ENCODE measurements at regions not wholly inside any gene's neighbourhood (a gene's known extent, or its start where the extent isn't known, plus 50 kb on each side); places are given as distances from the start of the nearest gene placed in this dataset.

DNA sequence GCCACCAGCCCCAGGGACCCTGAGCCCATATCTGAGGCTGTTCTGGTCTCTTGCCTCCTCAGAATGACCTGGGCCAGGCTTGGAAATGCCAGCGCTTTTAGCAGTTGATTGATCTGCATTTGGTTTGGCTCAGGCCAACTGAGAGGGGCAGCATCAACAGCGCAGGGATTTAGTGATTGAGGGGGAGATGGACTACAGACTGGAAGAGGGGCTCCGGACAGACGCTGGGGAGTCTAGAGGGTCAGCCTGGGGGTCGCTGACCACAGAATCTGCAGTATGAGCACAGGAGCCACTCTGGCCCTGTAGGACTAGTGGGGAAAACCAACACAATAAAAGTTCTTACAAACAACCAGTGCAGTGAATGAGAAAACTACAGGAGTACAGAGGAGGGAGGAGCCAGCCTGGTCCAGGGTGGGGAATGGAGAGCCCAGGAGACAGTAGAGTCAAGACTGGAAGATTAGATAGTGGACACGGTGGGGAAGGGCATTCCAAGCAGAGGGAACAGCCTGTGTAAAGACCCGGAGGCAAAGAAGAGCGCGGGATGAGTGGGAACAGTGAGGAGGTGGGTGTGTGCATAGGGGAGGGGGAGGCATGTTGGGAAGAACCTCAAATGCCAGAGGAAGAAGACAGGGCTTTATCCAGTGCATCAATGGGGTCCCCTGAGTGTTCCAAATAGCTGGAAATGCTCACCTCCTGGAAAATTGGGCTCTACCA, 128.9 kb downstream of the MRM1 start:
- DNase-seq = no peak

DNA sequence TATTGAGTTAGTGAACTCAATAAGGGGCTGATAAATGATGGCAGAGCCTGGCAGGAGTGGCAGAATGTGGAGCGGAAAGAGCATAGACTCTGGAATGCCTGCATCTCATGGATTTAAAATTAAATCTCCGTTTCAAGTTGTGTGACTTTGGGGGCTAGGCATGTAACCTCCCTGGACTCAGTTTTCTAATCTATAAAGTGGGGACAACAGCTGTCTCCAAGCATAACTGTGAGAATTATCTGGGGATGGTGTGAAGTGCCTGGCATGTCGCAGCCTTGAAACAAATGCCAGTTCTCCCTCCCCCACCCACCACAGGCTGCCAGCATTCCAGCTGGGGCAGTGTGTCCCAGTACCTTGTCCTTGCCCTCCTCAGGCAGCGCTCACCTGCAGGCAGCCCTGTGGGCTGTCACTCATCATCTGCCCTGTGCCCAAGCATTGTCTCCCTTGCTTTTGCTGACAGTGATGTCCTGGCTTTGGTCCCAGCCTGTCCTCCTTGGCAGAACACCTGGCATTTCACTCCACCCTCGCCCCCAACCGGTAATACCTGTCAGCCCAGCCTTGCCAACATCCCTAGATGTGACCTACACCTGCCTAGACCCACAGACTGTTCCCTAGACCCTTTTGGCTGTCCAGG, 129.6 kb downstream of the MRM1 start:
- DNase-seq = no peak

DNA sequence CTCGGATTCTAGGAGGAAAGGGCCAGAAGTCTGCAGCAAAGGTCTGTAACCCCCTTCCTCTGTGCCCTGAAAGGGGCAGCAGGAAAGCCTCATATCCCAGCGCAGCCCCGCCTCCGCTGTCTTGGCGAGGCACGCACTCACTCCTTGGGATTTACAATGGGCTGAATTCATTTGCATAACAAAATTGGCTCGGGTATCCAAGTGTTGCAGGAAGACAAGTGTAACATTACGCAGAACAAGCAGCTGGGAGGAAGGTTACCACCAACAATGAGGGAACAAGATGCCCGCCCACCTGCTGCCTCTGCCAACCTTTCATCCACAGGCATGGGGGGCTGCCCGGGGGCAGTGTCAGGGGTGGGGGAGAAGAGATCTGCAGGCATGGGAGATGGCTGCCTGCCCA, 130.4 kb downstream of the MRM1 start:
- DNase-seq = no peak

DNA sequence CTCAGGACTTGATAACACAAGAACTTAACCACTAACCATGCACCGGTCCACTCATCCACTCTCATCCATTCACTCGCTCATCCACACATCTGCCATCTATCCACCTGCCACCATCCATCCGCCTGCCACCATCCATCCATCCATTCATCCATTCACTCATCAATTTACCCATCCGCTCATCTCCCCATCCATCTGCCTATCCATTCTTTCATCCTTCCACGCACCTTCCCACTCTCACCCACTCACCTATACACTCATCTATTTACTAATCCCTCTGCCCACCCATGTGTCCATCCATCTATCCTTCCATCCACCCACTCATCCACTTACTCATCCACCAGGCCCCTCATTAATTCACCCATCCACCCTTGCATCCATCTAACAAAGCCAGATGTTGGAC, 131.0 kb downstream of the MRM1 start:
- no peak for DNase-seq

DNA sequence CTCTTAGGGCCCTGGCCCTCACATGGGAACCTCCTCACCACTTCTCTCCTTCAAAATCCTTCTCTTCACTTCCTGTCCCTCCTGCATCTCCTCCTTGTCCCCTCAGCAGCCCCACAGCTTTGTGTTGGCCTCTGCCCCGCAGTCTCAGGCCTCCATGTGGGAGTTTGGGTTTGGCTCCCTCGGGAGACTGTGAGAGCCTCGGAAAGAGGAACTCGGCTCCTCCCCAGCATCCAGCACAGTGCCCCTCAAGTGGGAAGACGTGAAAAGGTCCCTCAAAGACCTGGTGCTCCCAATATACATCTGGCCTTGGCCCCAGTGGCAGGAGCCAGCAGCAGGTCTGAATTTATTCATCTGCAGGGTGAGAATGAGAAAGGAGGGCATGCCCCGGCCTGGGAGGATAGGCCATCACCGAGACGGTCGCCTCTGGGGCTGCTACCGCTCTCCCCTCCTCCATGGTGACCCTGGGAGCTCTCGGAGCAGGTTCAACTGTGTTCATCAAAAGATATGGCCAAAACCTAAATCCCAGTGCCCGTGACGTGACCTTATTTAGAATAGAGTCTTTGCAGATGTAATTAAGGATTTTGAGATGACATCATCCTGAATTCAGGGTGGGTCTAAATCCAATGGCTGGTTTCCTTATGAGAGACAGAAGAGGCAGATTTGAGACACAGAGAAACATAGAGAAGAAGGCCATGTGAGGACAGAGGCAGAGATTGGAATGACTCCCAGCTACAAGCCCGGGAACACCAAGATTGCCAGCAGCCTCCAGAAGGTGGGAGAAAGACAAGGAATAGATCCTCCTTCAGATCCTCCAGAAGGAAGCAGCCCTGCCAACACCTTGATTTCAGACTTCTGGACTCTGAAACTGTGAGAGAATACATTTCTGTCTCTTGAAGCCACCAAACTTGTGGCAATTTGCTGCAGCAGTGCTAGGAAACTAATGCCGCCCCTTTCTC, 135.1 kb downstream of the MRM1 start:
- no peak for DNase-seq

DNA sequence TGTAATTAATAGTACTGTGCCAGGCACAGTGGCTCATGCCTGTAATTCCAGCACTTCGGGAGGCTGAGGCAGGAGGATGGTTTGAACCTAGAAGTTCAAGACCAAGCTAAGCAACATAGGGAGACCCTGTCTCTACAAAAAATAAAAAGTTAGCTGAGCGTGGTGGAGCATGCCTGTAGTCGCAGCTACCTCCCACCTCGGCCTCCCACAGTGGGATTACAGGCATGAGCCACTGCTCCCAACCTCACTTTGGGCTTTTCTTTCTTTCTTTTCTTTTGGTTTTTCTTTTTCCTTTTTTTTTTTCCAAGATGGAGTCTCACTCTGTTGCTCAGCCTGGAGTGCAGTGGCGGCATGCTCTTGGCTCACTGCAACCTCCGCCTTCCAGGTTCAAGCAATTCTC, 137.8 kb downstream of the MRM1 start:
- DNase-seq = no peak

DNA sequence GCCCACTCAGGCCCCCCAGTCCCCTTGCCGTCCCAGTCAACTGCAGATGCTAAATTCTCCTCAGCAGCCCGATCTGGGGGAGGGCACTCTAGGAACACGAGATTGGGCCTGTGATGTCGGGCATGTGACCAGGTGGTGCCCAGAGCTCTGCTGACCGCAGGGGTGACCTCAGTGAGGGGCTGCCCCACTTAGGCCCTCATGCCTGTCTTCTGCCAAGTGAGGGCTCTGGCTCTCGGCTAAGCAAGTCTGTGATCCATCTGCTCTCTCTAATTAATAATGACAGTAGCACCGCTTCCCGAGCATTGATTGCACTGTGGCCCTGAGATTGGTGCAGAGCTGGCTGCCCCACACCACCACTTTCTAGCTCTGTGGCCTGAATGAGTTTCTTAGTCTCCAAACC, 138.8 kb downstream of the MRM1 start:
- no peak for DNase-seq

DNA sequence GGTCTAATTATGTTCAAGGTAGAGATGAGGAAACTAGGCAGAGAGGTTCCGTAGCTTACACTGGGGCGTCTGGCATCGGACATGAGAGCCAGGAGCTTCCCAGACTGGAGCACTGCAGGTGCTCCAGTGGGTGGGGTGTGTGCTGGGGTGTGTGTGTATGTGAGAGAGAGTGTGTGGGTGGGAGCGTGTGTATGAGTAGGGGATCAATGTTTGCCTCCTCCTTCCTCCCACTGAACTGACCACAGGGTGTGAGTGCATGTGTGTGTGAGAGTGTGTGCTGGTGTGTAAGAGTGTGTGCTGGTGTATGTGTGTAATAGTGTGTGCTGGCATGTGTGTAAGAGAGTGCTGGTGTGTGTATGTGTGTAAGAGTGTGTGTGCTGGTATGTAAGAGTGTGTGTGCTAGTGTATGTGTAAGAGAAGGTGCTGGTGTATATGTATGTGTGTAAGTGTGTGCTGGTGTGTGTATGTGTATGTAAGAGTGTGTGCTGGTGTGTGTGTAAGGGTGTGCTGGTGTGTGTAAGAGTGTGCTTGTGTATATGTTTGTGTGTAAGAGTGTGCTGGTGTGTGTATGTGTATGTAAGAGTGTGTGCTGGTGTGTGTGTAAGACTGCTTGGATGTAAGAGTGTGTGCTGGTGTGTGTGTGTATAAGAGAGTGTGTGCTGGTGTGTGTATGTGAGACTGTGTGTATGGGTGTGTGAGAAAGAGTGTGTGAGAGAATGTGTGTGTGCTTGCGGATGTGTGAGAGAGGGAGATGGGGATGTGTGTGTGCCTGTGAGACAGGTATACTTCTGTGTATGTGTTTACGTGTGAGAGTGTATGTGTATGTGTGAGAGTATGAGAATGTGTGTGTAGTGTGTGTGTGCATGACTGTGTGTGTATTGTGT, 139.9 kb downstream of the MRM1 start:
- DNase-seq = no peak

DNA sequence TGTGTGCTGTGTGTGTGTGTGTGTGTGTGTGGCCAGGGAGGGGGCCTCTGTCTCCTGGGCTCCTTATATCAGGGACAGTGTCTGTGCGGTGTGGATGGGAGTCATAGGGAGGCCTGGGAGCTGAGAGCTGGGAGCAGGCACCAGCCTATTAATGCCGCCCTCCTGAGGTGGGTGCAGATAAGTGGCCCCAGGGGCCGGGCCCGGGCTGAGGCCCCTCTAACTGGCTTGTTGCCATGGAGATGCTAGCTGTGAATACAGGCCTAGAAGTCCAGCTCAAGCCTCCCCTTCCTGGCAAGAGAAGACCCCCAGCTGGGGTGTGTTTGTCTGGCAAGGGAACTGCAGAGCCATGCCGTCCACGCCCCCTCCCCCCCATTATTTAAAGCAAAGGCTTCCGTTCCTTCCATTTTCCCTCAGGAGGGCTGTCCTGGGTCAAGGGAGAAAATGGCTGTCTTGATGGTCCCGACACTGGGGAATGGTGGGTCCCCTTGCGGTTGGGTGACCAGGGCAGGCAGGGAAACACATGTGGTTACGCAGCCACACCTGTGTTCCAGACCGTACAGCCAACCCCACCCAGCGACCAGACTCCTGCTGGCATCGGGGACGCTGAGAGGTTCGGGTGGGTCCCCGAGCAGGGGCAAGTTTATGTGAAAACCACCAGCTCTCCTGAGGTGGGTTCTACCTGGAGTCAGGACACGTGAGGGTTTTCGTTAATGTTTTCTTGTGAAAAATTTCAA, 141.1 kb downstream of the MRM1 start:
- no peak for DNase-seq

DNA sequence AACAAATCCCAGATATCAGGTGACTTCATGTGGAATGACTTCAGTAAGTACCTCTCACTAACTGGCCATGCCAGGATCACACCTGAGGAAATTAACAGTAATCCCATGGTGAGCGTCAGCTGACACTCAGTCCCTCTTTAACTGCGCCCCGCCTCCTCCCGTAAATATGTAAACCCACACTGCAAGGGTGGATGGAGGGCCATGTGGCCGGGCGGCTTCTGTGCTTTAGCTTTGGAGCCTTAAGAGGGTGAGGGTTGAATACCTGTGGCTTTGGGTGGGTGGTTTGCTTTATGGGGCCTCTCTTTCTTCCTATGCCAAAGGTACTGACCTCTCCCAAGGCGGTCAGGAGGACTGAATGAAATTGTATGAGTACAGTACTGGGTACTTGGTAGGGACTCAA, 141.7 kb downstream of the MRM1 start:
- no peak for DNase-seq

DNA sequence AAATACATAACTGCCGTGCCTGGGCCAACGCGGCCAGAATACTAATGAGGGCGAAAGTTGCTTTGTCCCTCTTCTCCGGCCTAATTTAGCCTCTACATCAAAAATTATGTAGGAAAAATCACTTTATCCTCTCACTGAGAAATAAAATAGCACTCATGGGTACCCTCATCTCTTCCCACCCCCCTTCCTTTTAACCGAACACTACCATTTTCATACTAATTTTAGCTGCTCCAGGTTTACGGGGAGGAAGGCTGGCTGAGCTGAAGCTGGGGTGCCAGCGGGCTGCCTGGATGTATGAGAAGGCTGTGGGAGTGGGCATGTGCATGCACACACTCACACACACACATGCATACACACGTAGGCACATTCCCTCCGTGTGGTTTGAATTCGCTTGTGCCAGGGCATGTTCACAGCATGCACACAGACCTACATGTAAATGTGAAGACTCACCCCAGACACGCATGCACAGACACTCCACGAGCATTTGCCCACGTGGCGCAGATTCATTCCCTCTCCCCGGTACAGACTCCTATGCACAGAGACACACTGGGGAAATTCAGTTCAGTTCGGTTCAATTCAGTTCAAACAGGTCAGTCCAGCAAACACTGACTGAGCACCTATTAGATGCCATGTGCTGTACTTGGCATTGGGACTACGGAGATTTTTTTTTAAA, 145.1 kb downstream of the MRM1 start:
- DNase-seq = no peak

DNA sequence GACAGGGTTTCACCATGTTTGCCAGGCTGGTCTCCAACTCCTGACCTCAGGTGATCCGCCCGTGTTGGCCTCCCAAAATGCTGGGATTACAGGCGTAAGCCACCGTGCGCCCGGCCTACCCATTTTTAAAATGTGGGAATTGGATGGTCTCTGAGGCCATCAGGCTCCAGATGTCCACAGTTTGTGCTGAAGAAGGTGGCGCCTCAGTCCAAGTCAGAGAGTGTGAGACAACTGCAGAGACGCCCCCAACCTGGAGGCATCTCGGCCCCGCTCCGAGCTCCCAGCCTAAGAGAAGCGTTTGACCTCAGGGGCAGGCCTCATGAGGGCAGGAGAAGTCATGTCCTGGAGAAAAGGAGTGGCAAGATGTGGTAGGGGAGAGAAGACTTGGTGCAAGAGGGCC, 146.5 kb downstream of the MRM1 start:
- no peak for DNase-seq

DNA sequence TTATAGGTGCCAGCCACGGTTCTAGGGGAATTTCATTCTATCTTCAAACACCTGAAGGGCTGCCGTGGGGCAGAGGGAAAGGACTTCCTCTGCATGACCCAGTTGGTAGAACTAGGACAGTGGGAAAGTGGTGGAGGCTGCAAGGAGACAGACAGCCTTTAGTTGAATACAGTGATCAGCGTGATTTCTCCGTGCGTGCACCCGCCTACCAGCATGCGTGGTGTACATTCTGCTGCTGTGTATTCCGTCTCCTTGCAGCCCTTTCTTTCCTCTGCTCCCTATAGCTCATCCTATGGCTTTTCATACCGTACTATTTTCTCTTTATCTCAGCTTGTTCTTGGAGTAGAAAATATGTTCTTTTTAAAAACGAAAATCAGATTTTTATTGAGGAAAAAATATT, 146.9 kb downstream of the MRM1 start:
- no peak for DNase-seq

DNA sequence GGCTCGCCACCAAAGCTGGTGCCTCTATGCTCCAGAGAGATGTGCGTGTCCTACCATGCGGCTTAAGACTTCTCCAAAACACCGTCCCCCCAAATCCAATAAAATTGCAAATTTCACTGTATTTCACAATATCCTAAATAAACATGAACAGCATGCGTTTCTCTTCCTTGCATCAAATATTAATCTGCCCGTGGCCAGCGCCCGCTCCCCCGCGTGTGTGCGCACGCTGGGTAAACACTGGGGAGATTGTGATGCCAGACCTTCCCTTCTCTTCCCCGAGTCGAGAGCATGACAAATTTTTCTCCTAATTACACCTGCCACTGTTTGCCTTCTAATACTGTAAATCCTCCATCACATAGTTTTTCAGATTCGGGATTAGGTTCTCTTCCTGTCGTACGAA, 148.1 kb downstream of the MRM1 start:
- DNase-seq = no peak

DNA sequence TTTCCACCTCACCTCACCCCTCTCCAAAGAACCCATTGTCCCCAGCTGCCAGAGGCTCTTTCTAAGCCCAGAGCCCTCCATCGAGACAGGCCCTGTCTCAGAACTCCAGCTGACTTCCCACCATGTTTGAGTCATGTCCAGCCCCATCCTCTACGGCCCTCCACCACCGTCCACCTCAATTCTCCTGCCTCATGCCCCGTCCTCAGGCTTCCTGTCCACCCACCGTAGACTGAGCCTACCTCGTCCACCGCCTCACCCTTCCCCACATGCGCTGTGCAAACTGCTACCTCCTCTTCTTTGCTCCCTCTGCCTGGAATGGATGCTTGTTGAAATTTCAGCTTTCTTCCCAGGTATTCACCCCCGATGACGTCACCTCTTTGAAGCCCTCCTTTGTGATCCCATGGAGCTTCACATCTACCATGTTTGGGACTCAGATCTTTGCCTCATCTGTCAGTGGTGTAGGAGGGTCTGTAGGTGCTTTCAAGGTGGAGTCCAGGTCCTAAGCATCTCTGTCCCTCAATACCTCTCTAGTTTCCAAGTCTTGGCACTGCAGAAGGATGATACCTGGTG, 149.0 kb downstream of the MRM1 start:
- DNase-seq = no peak

DNA sequence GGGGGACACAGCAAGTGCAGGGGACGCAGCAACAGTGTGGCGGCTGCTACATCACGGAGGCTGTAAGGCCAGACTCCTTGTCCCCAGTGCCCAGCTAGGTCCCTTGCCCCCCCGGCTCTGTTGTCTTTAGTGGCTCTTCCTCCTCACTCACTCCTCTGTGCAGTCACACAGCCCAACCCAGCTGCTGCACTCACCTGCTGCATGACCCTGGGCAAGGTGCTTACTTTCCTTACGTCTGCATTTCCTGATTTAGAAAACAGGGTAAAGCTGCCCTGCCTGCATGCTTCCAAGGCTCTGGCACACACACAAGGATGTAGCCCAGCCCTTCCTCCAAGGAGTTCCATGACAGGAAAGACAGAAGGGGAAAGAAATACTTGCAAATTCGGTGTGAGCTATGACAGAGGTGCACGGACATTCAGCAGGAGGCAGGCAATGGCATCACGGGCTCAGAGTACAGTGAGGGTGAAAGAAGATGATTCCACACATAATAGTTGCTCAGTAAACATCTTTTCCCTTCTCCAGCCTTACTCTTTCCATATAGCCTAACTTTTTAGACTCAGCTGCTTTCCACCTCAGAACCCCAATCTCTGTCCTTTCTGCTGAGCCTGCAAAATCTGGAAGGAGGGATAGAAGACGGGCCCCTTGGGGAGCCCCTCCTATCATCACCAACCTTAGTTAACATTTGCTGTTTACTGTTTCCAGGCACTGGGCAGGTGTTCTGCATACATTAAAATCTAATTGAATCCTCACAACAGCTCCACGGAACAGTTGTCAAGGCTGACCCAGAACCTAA, 150.9 kb downstream of the MRM1 start:
- no peak for DNase-seq

DNA sequence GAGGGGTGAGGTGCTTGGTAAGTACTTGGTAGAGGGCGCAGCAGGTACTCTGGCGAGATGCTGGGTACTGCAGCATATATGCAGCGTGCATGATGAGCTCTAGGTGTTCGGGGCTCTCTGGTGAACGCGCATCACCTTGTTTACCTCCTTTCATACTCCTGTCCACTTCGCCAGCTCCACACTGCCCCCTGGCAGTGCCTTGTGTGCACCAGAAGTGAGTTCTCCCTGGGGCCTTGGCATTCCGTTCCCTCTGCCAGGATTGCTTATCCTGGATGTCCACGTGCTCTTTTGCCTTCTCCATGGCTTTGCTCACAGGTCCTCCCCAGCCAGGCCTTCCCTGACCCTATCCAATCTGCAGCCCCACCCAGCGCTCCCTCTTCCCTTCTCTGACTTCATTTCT, 154.2 kb downstream of the MRM1 start:
- peak in 4 of 5 experiments; percentile 11 to 51 (median 19) for DNase-seq

DNA sequence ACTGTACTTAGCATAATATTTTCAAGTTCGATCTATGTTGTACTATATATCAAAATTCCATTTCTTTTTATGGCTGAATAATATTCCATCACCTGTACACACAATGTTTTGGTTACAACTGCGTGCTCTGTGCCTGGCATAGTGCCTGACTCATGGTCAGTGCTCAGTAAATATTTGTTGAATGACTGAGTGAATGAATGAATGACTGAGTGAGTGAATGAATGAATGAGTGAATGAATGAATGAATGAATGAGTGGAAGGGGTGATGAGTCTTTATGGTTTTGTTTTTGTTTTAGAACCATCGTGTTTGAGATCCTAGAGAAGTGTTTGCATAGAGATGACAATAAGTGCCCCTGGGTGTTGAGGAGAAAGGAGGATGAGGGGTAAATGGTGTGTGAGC, 155.3 kb downstream of the MRM1 start:
- DNase-seq = no peak

DNA sequence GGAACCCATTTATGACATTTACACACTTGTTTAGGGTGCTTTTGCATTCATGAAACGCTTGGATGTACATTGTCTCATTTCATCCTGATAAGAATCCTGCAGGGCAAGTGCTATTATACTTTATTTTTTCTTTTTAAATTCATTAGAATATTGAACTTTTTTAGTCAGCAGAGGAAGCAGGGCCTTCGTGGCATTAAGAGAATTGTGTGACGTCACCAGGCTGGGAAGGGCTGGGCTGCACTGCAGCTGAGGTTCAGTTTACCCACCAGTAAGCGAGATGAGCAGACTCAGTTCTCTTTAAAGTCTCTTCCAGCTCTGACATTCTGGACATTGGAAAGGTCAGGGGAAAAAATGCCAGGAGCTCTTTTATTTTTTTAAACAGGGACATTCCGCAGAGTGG, 159.0 kb downstream of the MRM1 start:
- DNase-seq = no peak

Measured in T-helper 2 cell (primary cell).